H1 (cell line): ENCODE measurements at regions not wholly inside any gene's neighbourhood (a gene's known extent, or its start where the extent isn't known, plus 50 kb on each side); places are given as distances from the start of the nearest gene placed in this dataset.

Source experiments
- CTCF ChIA-PET: fragments of 300-600 bp; sonication (Branson Sonifier 250); formaldehyde crosslinking; loops from one replicate; lab custom pipeline; 2021; ENCODE audit not compliant: partially characterized antibody; lab: Charles Lee
- POLR2A ChIA-PET: fragments of 300-600 bp; sonication (Branson Sonifier 250); formaldehyde crosslinking; loops from one replicate; lab custom pipeline; 2021; ENCODE audit warnings: inconsistent platforms; ENCODE audit not compliant: partially characterized antibody; lab: Charles Lee
- DNase-seq, 2 experiments: peaks; one replicate each; pipeline versions ENCODE4 v3.0.0 to v3.0.0-alpha.2; 2010 to 2022; ENCODE audit warnings: low spot score in 2 of 2, low read depth in 1 of 2, mixed read lengths in 1 of 2
- FAIRE-seq: peaks from 2 replicates; lab custom pipeline; 2011; peaks lifted over from hg19 to GRCh38; lab: Jason Lieb, UNC
- H2AFZ ChIP-seq: 2 replicates; pipeline ENCODE4 v1.8.1; 2012; ENCODE audit warnings: low read length, inconsistent platforms
- H2AK5ac ChIP-seq: 2 replicates; pipeline ENCODE4 v1.6.1; 2013; ENCODE audit warnings: low read depth, low read length
- H2BK120ac ChIP-seq: replicated peaks from 2 replicates; pipeline ENCODE3; 2013; ENCODE audit warnings: low read depth, low read length, inconsistent platforms
- H2BK12ac ChIP-seq: 2 replicates; pipeline ENCODE4 v1.6.1; 2013; ENCODE audit warnings: low read depth, low read length
- H2BK15ac ChIP-seq: 2 replicates; pipeline ENCODE4 v1.6.1; 2013; ENCODE audit warnings: low read length
- H2BK20ac ChIP-seq: 2 replicates; pipeline ENCODE4 v1.6.1; 2013; ENCODE audit warnings: low read length
- H2BK5ac ChIP-seq: 2 replicates; pipeline ENCODE4 v1.6.1; 2013; ENCODE audit warnings: low read depth, low read length
- H3K14ac ChIP-seq: 2 replicates; pipeline ENCODE4 v1.6.1; 2013; ENCODE audit warnings: inconsistent platforms; ENCODE audit not compliant: insufficient read length
- H3K18ac ChIP-seq: 2 replicates; pipeline ENCODE4 v1.6.1; 2013; ENCODE audit warnings: low read length; ENCODE audit errors: extremely low read depth
- H3K23ac ChIP-seq: 2 replicates; pipeline ENCODE4 v1.6.1; 2013; ENCODE audit warnings: inconsistent platforms; ENCODE audit not compliant: insufficient read length
- H3K23me2 ChIP-seq: 2 replicates; pipeline ENCODE4 v1.6.1; 2013; ENCODE audit warnings: low read depth, low read length
- H3K27ac ChIP-seq: 2 replicates; pipeline ENCODE4 v1.6.1; 2011; ENCODE audit warnings: low read depth, low read length, inconsistent platforms
- H3K27me3 ChIP-seq, 4 experiments: replicated peaks in 1 of 4; 1 replicate in 1 of 4; 2 replicates in 3 of 4; pipeline versions ENCODE4 v1.6.1 to v1.8.1; 2011 to 2013; ENCODE audit warnings: low read length in 3 of 4, mild to moderate bottlenecking in 3 of 4, inconsistent platforms in 2 of 4, mixed read lengths in 2 of 4, moderate library complexity in 1 of 4; ENCODE audit not compliant: control insufficient read depth in 3 of 4, insufficient read depth in 3 of 4; ENCODE audit errors: extremely low read depth in 1 of 4
- H3K36me3 ChIP-seq, 4 experiments: 2 replicates each; pipeline versions ENCODE4 v1.6.1 to v1.8.1; 2011 to 2013; ENCODE audit warnings: mild to moderate bottlenecking in 4 of 4, low read length in 3 of 4, moderate library complexity in 2 of 4, control low read depth in 1 of 4, inconsistent platforms in 1 of 4; ENCODE audit not compliant: insufficient read depth in 4 of 4, control insufficient read depth in 2 of 4
- H3K4ac ChIP-seq: replicated peaks from 2 replicates; pipeline ENCODE3; 2013; ENCODE audit warnings: low read length, low read depth, mixed read lengths, inconsistent platforms; ENCODE audit not compliant: insufficient read length
- H3K4me1 ChIP-seq, 4 experiments: replicated peaks in 1 of 4; 1 replicate in 1 of 4; 2 replicates in 3 of 4; pipeline versions ENCODE4 v1.6.1 to v1.8.1; 2011 to 2013; ENCODE audit warnings: low read length in 3 of 4, inconsistent platforms in 2 of 4, mixed read lengths in 1 of 4; ENCODE audit not compliant: insufficient read depth in 4 of 4, control insufficient read depth in 3 of 4
- H3K4me2 ChIP-seq, 2 experiments: 2 replicates each; pipeline versions ENCODE4 v1.6.1 to v1.8.1; 2011 to 2013; ENCODE audit warnings: low read depth in 2 of 2, low read length in 2 of 2, control low read depth in 1 of 2, inconsistent platforms in 1 of 2, mild to moderate bottlenecking in 1 of 2; ENCODE audit not compliant: insufficient read depth in 1 of 2
- H3K4me3 ChIP-seq, 4 experiments: fragments of 200-600, 300-600 bp in 1 of 4; sonication (generic), shearing (Covaris generic), sonication (Bioruptor Twin) in 1 of 4; 2 replicates each; pipeline versions ENCODE4 v1.5.1 to v1.8.1; 2011 to 2016; ENCODE audit warnings: low read length in 4 of 4, low read depth in 3 of 4, control low read depth in 2 of 4, inconsistent platforms in 2 of 4, mild to moderate bottlenecking in 2 of 4, mixed read lengths in 1 of 4, moderate library complexity in 1 of 4; ENCODE audit not compliant: insufficient read depth in 2 of 4; ENCODE audit errors: extremely low read depth in 1 of 4
- H3K56ac ChIP-seq: replicated peaks from 2 replicates; pipeline ENCODE3; 2013; ENCODE audit warnings: low read depth, mild to moderate bottlenecking, mixed read lengths, low read length, inconsistent platforms; ENCODE audit not compliant: insufficient read length
- H3K79me1 ChIP-seq: 2 replicates; pipeline ENCODE4 v1.6.1; 2013; ENCODE audit warnings: low read depth, low read length, control low read depth
- H3K79me2 ChIP-seq, 2 experiments: 2 replicates each; pipeline versions ENCODE4 v1.6.1 to v1.8.1; 2012 to 2013; ENCODE audit warnings: low read length in 2 of 2, mild to moderate bottlenecking in 2 of 2, inconsistent platforms in 1 of 2; ENCODE audit not compliant: insufficient read depth in 2 of 2, control insufficient read depth in 1 of 2
- H3K9ac ChIP-seq, 4 experiments: replicated peaks in 1 of 4; 1 replicate in 1 of 4; 2 replicates in 3 of 4; pipeline versions ENCODE4 v1.6.1 to v1.8.1; 2011 to 2013; ENCODE audit warnings: low read depth in 3 of 4, low read length in 3 of 4, control low read depth in 2 of 4, mild to moderate bottlenecking in 2 of 4, moderate library complexity in 2 of 4, inconsistent platforms in 1 of 4; ENCODE audit errors: extremely low read depth in 1 of 4
- H3K9me3 ChIP-seq, 2 experiments: 2 replicates each; pipeline versions ENCODE4 v1.6.1 to v1.8.1; 2012 to 2013; ENCODE audit warnings: mild to moderate bottlenecking in 2 of 2, moderate library complexity in 2 of 2, control low read depth in 1 of 2, inconsistent platforms in 1 of 2, low read depth in 1 of 2, low read length in 1 of 2, mixed read lengths in 1 of 2; ENCODE audit not compliant: insufficient read depth in 2 of 2
- H4K20me1 ChIP-seq, 2 experiments: replicated peaks in 1 of 2; 2 replicates each; pipeline versions ENCODE3 to v1.8.1; 2011 to 2013; ENCODE audit warnings: inconsistent platforms in 2 of 2, low read length in 2 of 2, mild to moderate bottlenecking in 1 of 2; ENCODE audit not compliant: insufficient read depth in 2 of 2, control insufficient read depth in 1 of 2
- H4K5ac ChIP-seq: 2 replicates; pipeline ENCODE4 v1.6.1; 2013; ENCODE audit warnings: low read length, low read depth, mixed read lengths, inconsistent platforms; ENCODE audit not compliant: insufficient read length
- H4K8ac ChIP-seq: 2 replicates; pipeline ENCODE4 v1.8.0; 2013; ENCODE audit warnings: mild to moderate bottlenecking, moderate library complexity, low read length, inconsistent platforms; ENCODE audit not compliant: insufficient read depth; ENCODE audit errors: extremely low read depth
- H4K91ac ChIP-seq: replicated peaks from 2 replicates; pipeline ENCODE3; 2013; ENCODE audit warnings: low read length, mixed read lengths, inconsistent platforms; ENCODE audit not compliant: insufficient read length
- POLR2A ChIP-seq, 2 experiments: IDR thresholded peaks; 1 replicate in 1 of 2; 2 replicates in 1 of 2; pipeline ENCODE4 v1.6.1; 2011; ENCODE audit warnings: low read depth in 2 of 2, low read length in 2 of 2, mild to moderate bottlenecking in 2 of 2; ENCODE audit errors: control extremely low read depth in 1 of 2
- SAP30 ChIP-seq: fragments of 300-600 bp; sonication (generic); IDR thresholded peaks from 2 replicates; pipeline ENCODE4 v1.7.1; 2012; ENCODE audit warnings: low read length, moderate library complexity, mild to moderate bottlenecking, inconsistent platforms; ENCODE audit not compliant: insufficient read depth, insufficient replicate concordance
- SP1 ChIP-seq: IDR thresholded peaks from 2 replicates; pipeline ENCODE4 v1.6.1; 2011; ENCODE audit warnings: low read depth, low read length
- WGBS, 2 experiments: shearing (Covaris generic) in 1 of 2; methylation state at CpG; one replicate each; pipeline versions ENCODE4 v1.1.6 to v1.1.7; 2013 to 2015; ENCODE audit warnings: low lambda C conversion rate in 2 of 2, mixed read lengths in 2 of 2, inconsistent platforms in 1 of 2, low coverage in 1 of 2, missing lambda C conversion rate in 1 of 2; ENCODE audit not compliant: insufficient replicate concordance in 2 of 2, insufficient coverage in 1 of 2, insufficient read length in 1 of 2; ENCODE audit errors: extremely low coverage in 1 of 2, missing lambda C conversion rate in 1 of 2; 5-methylcytosine and 5-hydroxymethylcytosine counted together

- H3K4me3 ChIP-seq, result no peak overlapping the region
- no peak overlapping the region for H3K27ac ChIP-seq
- no peak overlapping the region for H2AFZ ChIP-seq
- no peaks in the 10 kb centered on the region for H3K36me3 ChIP-seq
- FAIRE-seq, result no peak
- no peak overlapping the region for H2AK5ac ChIP-seq
- H3K14ac ChIP-seq, result no peak overlapping the region
- no peaks in the 10 kb centered on the region for H3K27me3 ChIP-seq
- ChIA-PET CTCF (no interaction called here), POLR2A (no interaction called here)
- no peak overlapping the region for H4K91ac ChIP-seq
- no peak overlapping the region for H4K5ac ChIP-seq
- no peak overlapping the region for H3K4me2 ChIP-seq
- H3K9me3 ChIP-seq, result no peaks in the 10 kb centered on the region
- H3K4me1 ChIP-seq, result no peaks in the 10 kb centered on the region
- H3K79me1 ChIP-seq, result no peaks in the 10 kb centered on the region
- no peak for DNase-seq
- no peaks in the 10 kb centered on the region for H3K79me2 ChIP-seq
- no peak overlapping the region for H3K4ac ChIP-seq
- WGBS, 2 experiments, result 90% methylated on average over 3 of the region's 3 CpGs; no CpG with 5 or more reads in 1 of the 2 experiments
- no peak overlapping the region for H2BK120ac ChIP-seq
- no peaks in the 10 kb centered on the region for H4K20me1 ChIP-seq
- no peak overlapping the region for H2BK5ac ChIP-seq
- H3K23me2 ChIP-seq, result no peaks in the 10 kb centered on the region
- H2BK20ac ChIP-seq, result no peak overlapping the region
- no peak overlapping the region for H3K56ac ChIP-seq
- H3K9ac ChIP-seq, result no peak overlapping the region
- no peak overlapping the region for H3K23ac ChIP-seq
- H2BK15ac ChIP-seq, result no peak overlapping the region
- H4K8ac ChIP-seq, result no peak overlapping the region
- no peak overlapping the region for H2BK12ac ChIP-seq
- no peak overlapping the region for H3K18ac ChIP-seq
- TF ChIP-seq POLR2A (IDR thresholded peaks at IDR 0.05; ENCODE audit: control extremely low read depth in 1 of 2, low read depth in 2 of 2, low read length in 2 of 2) (no peak), SP1 (no peak), SAP30 (no peak)
These were observed 1172.2 kb upstream of the GJE1 start for GRCh38 chr6:140960566-140960965.
